HG03095 (cell line): ENCODE measurements at regions not wholly inside any gene's neighbourhood (a gene's known extent, or its start where the extent isn't known, plus 50 kb on each side); places are given as distances from the start of the nearest gene placed in this dataset.
"Not testable (repeated sequence)": the region's sequence is repeated elsewhere in the genome, so short reads cannot be mapped to it uniquely, and the experiment has no call there.

Experiments
- ATAC-seq: cut with Tn5 transposase; IDR thresholded peaks from one replicate; pipeline ENCODE4 v1.9.1; 2021; ENCODE audit warnings: moderate library complexity; ENCODE audit not compliant: unreplicated experiment

- ATAC-seq, result no peak
Observed at GRCh38 chr5:169415948-169416347, 115.0 kb upstream of the SLIT3 start.

DNA sequence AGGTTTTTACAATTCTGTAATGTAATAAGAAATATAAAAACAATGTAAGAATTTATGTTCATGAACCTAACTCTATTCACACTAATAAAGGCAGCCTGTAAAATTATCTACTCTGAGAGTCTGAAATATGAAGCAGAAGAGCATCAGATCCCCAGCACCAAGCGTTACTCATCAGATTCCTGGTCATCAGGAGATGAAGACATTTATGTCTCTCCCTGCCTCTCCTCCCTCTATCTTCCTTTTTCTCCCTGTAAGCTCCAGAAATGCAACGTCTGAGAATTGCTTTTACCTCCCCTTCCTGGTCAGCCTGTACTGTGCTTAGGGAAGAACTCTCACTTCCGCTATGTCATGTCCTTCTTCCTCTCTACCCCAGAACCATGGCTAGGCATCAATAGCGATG lies 114.4 kb upstream of the SLIT3 start:
- no peak for ATAC-seq

DNA sequence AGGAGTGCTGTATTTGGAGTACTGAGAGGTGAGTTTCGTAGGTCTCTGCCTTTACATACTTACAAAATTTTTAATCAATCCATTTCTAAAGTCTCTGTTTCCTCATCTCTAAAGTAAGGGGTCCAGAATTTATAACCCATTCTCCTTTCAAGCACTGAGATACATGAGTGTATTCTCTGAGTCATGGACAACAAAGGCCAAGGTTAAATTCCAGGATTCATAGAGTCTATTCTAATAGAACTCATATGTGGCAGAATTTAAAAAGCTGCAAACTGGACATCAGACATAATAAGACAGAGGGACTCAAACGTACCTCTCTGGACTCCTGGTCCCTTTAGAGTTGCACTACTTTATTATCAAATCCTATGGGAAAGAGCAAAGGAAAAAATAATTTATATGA lies 112.5 kb upstream of the SLIT3 start:
- ATAC-seq, result no peak

DNA sequence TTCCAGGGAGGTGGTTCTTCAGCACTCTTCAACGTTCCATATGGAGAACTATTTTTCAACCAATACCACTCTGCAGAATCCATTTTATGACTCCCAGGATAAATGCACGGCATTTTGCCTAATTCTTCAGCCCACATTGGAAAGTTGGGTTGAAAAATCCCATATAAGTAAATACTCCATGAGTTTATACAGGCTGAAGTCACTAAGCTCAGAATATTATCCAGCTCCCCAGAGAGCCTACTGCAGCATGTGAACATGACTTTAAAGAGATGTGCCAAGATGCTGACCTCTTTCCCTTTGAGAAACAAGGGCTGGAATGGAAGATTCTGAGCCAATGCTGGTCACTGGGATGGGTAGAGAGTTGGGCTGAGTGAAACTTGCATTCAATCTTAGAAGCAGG lies 111.9 kb upstream of the SLIT3 start:
- no peak for ATAC-seq

GRCh38 chr5:169411786-169412430 lies 111.0 kb upstream of the SLIT3 start:
- ATAC-seq, result no peak

GRCh38 chr5:169410996-169411783 lies 110.3 kb upstream of the SLIT3 start:
- no peak for ATAC-seq

GRCh38 chr5:169408731-169409130 lies 107.8 kb upstream of the SLIT3 start:
- ATAC-seq, result no peak

DNA sequence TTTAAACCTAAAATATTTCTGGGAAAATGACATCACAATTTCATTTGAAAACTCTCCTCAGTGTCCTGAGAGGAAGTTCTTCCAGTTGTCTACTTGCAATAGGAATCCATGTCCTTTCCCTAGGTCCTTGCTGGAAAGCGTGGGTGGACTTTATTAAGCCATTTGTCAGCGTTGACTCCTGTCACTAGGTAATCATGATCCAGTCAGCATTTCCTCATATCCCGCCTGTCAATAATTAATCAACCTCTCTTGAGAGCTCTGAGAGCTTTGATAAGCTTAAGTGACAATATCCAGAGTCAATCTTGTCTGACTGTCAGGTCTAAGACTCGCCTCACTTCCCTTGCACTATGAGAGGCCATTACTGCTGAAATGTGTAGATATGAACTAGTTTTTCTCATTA lies 107.2 kb upstream of the SLIT3 start:
- ATAC-seq, result no peak

DNA sequence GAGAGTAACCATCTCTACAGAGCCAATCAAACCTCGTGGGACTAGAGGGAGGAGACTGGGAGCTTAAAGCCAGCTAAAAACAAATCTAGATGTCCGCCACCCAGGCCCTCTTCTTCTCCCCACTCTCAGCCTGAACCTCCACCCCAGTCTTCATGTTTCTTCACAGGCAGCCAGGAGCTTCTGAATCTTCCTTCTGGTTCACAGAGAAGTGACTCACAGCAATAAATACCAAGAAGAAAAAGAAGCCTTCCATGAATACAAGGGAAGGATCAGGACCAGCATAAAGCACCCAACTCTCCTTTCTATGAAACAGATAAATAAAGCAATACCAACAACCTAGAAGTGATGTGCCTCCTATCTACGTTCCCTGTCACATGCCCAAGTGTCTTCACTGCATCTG lies 103.3 kb upstream of the SLIT3 start:
- no peak for ATAC-seq

GRCh38 chr5:169398515-169398914 lies 97.6 kb upstream of the SLIT3 start:
- no peak for ATAC-seq

- ATAC-seq, result no peak
Observed at GRCh38 chr5:169395136-169395535, 94.2 kb upstream of the SLIT3 start.

DNA sequence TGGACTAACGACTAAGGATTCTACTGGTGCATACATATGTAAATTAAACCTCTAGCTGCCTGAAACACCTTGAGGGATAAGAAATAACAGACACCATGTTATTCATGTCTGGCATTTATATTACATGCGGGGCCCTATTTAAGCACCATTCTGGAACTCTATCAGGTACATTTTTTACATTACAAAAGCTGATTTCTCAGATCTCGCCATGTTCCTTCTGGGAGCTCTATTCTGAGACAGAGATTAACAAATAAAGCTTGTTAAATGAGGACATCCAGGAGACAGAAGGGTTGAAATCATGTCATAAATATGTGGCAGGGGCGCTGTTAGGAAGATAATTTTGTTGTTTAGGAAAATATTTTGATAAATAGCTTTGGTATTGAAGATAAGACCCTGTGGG lies 93.4 kb upstream of the SLIT3 start:
- no peak for ATAC-seq

GRCh38 chr5:169393907-169394306 lies 93.0 kb upstream of the SLIT3 start:
- no peak for ATAC-seq

DNA sequence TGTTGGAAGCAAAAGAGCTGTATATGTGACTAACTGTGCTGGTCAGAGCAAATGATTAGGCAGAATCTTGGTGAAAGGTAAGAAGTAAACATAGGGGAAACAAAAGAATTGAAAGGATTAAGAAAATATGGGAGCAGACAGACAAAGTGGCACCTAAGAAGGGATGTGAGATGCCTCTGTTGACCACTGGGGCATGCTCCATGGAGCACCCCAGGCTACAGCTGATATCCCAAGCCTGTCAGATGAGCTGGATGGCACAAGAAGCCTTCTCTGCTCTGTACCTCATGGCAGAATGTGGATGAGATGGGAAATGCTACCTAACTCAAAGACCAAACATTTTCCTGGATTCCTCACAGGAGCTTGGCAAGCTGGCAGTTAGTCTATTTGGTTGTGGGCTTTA lies 89.3 kb upstream of the SLIT3 start:
- ATAC-seq, result no peak

DNA sequence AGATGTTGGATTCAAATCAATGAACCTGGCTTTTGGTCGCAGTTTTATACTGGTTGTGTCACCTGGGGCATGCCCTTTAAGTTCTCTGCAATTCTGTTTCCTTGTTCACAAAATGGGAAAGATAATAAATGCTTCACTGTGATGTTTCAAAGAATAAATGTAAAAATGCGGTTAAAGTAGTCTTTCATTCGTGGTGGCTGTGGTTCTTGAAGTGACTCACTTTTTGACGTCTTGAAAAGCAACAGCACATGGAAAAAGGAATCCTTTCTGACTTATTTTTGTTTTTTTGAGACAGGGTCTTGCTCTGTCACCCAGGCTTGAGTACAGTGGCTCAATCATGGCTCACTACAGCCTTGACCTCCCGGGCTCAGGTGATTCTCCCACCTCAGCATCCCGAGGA lies 88.4 kb upstream of the SLIT3 start:
- no peak for ATAC-seq

DNA sequence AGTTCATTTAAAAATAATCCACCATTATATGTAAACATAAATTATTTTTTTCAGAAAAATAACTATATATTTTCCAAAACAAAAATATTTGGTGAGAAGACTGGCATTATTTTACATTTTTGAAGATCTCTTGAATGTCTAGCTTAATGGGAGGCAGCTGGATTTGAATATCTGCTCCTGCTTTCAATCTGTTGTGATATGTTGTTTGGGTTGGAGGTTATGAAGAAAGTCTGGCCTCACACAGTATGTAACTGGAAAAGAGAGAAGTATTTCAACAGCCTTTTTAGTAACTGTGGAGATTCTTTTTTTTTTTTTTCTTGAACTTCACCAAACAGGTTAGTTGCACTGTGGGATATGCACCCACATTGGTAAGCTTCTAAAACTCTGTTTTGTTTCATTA lies 84.7 kb upstream of the SLIT3 start:
- ATAC-seq, result no peak

- no peak for ATAC-seq
Observed at GRCh38 chr5:169384661-169385060, 83.7 kb upstream of the SLIT3 start.

DNA sequence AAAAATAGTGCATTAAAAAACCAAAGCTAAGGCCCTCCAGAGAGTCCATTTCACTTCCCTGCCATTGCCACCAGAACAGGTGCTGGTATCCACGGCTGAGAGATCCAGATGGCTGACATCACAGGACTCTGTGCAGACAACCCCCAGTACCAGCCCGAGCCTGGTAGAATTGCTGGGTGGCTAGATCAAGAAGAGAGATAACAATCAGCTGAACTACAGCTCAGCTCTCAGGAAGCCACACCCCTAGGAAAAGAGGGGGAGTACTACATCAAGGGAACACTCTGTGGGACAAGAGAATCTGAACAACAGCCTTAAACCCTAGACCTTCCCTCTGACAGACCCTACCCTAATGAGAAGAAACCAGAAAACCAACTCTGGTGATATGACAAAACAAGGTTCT lies 73.8 kb upstream of the SLIT3 start:
- ATAC-seq, result no peak

DNA sequence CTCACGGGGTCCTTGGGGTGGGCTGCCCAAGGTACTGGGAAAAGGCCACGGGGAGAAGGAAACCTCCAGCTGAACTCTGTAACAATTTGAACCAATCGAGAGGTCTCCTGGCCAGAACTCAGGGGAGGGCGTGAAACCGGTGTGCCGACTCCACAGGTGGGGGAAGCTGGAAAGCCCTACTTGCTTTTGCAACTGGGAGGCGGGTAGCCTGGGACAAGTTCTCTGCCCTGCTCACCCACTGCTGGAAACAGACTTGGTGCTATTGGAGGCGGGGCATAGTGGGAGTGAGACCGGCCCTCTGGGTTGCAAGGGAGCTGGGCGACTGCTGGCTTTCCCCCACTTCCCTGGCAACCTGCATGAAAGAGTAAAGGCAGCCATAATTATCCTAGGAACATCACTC lies 73.2 kb upstream of the SLIT3 start:
- ATAC-seq, result no peak

GRCh38 chr5:169371801-169372200 lies 70.9 kb upstream of the SLIT3 start:
- not testable (repeated sequence) for ATAC-seq

GRCh38 chr5:169369130-169369529 lies 68.2 kb upstream of the SLIT3 start:
- no peak for ATAC-seq

GRCh38 chr5:169367861-169368260 lies 66.9 kb upstream of the SLIT3 start:
- no peak for ATAC-seq

DNA sequence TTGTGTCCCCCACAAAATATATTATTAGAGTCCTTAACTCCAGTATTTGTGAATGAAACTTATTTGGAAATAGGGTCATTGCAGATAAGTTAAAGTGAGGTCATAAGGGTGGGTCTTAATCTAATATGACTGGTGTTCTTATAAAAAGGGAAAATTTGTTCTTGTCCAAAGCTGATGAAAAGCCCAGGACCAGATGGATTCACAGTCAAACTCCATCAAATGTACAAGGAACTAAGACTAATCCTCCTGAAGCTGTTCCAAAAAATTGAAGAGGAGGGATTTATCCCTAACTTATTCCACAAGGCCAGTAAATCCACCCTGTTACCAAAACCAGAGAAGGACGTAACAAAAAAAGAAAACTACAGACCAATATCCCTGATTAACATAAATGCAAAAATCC lies 56.4 kb upstream of the SLIT3 start:
- no peak for ATAC-seq
